HAP-1 (cell line): ENCODE measurements at regions not wholly inside any gene's neighbourhood (a gene's known extent, or its start where the extent isn't known, plus 50 kb on each side); places are given as distances from the start of the nearest gene placed in this dataset.

Experiments used
- DNase-seq, 2 experiments: peaks; one replicate each; pipeline ENCODE4 v3.0.0-alpha.2; 2016 to 2020; ENCODE audit warnings: low spot score in 2 of 2
- H3K27me3 ChIP-seq: fragments of 250-450 bp; sonication (Bioruptor Pico); 2 replicates; pipeline ENCODE4 v1.5.1; 2020; ENCODE audit warnings: low read depth, mild to moderate bottlenecking, moderate library complexity
- H3K36me3 ChIP-seq: fragments of 250-450 bp; sonication (Bioruptor Pico); replicated peaks from 2 replicates; pipeline ENCODE4 v1.5.1; 2020; ENCODE audit warnings: mild to moderate bottlenecking
- H3K4me1 ChIP-seq: fragments of 250-450 bp; sonication (Bioruptor Pico); 2 replicates; pipeline ENCODE4 v1.5.1; 2020; ENCODE audit warnings: mild to moderate bottlenecking
- H3K4me3 ChIP-seq: fragments of 250-450 bp; sonication (Bioruptor Pico); 2 replicates; pipeline ENCODE4 v1.5.1; 2020; ENCODE audit warnings: mild to moderate bottlenecking, moderate library complexity
- H3K9me3 ChIP-seq: fragments of 250-450 bp; sonication (Bioruptor Pico); 2 replicates; pipeline ENCODE4 v1.5.1; 2020; ENCODE audit warnings: mild to moderate bottlenecking, moderate library complexity
- in situ Hi-C: fragments of 300-500 bp; cut with MboI; formaldehyde crosslinking; loops from 3 replicates; pipeline ENCODE4 v1.14.3; 2020; ENCODE audit warnings: low sequenced_read_pairs, inconsistent platforms, mixed read lengths

DNA sequence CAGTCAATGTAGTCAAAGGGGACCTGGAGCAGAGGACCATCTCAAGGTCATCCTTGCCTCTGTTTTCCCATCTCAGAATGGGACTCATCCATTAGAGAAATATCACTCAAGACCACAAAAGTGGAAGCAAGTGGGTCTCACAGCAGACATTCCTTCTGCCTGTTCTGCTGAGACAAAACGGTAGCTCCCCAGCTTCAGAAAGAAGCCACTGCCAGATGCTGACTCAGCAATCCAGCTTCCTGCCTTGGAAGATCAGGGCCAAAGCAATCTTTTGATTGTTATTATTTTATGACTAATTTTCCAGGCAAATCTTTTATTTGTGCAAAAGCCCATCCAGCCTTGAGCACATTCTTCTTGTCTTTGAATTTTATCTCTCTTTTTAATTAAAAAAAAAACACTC is 86.8 kb downstream of the CCT6B start:
- Histone ChIP-seq H3K4me1 (no peaks in the 10 kb centered on the region), H3K27me3 (no peaks in the 10 kb centered on the region), H3K36me3 (no peaks in the 10 kb centered on the region), H3K4me3 (no peak overlapping the region), H3K9me3 (no peaks in the 10 kb centered on the region)
- DNase-seq = no peak
- in situ Hi-C loops = no loop called here

DNA sequence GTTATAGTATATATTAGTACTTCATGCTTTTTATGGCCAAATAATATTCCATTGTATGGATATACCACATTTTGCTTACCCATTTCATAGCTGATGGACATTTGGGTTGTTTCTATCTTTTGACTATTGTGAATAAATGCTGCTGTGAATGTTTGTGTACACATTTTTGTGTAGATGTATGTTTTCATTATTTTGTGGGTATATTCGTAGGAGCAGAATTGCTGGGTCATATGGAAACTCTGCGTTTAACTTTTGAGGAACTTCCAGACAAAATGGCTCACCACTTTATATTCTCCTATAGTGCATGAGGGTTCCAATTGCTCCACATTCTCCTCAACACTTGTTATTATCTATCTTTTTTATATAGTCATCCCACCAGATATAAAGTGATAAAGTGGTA is 88.6 kb downstream of the CCT6B start:
- DNase-seq = no peak
- Histone ChIP-seq H3K4me1 (no peaks in the 10 kb centered on the region), H3K9me3 (no peaks in the 10 kb centered on the region), H3K27me3 (0 out of 2 replicates have a peak, but pooled peaks cover 2% of the 10 kb centered on the region), H3K36me3 (no peaks in the 10 kb centered on the region), H3K4me3 (no peak overlapping the region)
- in situ Hi-C loops = no loop called here

DNA sequence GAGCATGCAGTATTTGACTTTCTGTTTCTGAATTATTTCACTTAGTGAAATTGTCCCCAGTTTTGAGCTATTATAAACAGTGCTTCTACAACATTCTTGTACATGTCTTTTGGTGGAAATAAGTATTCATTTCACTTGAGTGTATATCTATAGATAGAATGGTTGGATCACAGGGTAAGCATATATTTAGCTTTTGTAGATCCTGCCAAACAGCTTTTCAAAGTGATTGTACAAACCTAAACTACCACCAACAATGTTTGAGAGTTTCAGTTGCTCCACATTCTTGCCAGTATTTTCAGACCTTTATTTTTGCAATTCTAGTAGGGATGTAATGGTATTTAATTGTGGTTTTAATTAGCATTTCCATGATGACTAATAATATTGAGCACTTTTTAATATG is 91.6 kb downstream of the CCT6B start:
- in situ Hi-C loops = no loop called here
- Histone ChIP-seq H3K27me3 (0 out of 2 replicates have a peak, but pooled peaks cover 2% of the 10 kb centered on the region), H3K4me1 (no peaks in the 10 kb centered on the region), H3K36me3 (no peaks in the 10 kb centered on the region), H3K4me3 (no peak overlapping the region), H3K9me3 (no peaks in the 10 kb centered on the region)
- no peak for DNase-seq

DNA sequence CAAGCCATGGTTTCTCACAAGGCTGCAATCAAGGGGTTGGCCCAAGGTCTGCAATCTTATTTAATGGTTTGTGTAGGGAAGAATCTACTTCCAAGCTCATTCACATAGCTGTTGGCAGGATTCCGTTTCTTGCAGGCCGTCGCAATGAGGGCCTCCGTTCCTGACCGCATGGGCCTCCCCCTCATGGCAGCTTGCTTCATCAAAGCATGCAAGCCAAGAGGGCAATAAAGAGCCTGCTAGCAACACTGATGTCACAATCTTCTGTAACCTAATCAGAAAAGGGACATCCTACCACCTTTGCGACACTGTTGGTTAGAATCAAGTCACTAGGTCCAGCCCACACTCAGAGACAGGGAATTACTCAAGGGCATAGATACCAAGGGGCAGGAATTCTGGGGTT is 95.5 kb downstream of the CCT6B start:
- in situ Hi-C loops = no loop called here
- DNase-seq = no peak
- Histone ChIP-seq H3K27me3 (0 out of 2 replicates have a peak, but pooled peaks cover 2% of the 10 kb centered on the region), H3K9me3 (no peaks in the 10 kb centered on the region), H3K36me3 (no peaks in the 10 kb centered on the region), H3K4me1 (no peaks in the 10 kb centered on the region), H3K4me3 (no peak overlapping the region)

DNA sequence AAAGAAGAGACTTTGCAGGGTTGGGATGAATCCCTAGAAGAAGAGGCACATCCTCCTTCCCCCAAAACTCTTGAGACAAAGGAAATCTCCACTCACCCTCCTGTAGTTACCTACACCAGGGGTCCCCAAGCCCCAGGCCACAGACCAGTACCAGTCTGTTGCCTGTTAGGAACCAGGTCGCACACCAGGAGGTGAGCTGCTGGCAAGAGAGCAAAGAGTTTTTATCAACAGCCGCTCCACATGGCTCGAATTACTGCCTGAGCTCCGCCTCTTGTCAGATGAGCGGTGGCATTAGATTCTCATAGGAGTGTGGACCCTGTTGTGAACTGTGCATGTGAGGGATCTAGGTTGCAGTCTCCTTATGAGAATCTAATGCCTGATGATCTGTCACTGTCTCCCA is 98.9 kb downstream of the CCT6B start:
- in situ Hi-C loops = no loop called here
- H3K9me3 ChIP-seq = no peaks in the 10 kb centered on the region
- no peaks in the 10 kb centered on the region for H3K36me3 ChIP-seq
- H3K27me3 ChIP-seq = no peaks in the 10 kb centered on the region
- no peak overlapping the region for H3K4me3 ChIP-seq
- no peaks in the 10 kb centered on the region for H3K4me1 ChIP-seq
- DNase-seq = no peak

DNA sequence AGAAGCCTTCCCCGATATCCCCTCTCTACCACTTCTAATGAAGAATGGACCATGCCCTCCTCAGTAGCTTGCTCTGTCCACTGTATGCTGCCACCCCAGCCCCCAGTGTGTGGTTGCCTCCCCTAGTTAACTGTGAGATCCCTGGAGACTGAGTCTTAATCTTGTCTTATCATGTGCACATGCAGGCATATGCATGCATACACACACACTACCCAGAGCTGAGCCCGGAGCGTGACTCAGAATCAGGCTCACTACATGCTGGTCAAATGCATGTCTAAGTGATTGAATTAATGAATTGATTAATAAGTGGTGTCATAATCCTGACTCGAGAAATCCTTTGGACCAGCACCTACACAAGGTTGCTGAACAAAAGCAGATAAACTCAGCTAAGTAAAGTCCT is 99.4 kb downstream of the CCT6B start:
- Histone ChIP-seq H3K27me3 (no peaks in the 10 kb centered on the region), H3K36me3 (no peaks in the 10 kb centered on the region), H3K4me1 (no peaks in the 10 kb centered on the region), H3K9me3 (no peaks in the 10 kb centered on the region), H3K4me3 (no peak overlapping the region)
- DNase-seq = no peak
- in situ Hi-C loops = no loop called here

DNA sequence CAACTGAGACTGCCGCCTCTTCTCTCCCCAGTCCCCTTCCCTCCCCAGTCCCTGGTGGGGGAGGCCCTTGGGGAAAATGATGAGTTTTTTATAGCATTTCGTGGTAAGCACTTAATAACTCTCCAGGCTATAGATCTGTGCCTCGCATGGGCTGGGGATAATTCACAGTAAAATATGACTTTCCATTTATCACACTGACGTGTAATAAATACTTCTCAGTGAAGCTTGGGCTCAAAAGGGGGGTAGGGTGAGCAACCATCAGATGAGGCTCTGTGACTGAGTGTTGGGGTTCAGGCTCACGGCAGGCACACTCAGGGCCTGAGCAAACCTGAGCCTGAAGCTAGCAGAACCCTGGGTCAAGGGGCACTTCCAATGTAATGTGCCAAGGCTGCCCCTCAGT is 101.6 kb downstream of the CCT6B start:
- no peaks in the 10 kb centered on the region for H3K4me1 ChIP-seq
- no peaks in the 10 kb centered on the region for H3K9me3 ChIP-seq
- in situ Hi-C loops = no loop called here
- DNase-seq = no peak
- no peak overlapping the region for H3K4me3 ChIP-seq
- H3K27me3 ChIP-seq = no peaks in the 10 kb centered on the region
- no peaks in the 10 kb centered on the region for H3K36me3 ChIP-seq

DNA sequence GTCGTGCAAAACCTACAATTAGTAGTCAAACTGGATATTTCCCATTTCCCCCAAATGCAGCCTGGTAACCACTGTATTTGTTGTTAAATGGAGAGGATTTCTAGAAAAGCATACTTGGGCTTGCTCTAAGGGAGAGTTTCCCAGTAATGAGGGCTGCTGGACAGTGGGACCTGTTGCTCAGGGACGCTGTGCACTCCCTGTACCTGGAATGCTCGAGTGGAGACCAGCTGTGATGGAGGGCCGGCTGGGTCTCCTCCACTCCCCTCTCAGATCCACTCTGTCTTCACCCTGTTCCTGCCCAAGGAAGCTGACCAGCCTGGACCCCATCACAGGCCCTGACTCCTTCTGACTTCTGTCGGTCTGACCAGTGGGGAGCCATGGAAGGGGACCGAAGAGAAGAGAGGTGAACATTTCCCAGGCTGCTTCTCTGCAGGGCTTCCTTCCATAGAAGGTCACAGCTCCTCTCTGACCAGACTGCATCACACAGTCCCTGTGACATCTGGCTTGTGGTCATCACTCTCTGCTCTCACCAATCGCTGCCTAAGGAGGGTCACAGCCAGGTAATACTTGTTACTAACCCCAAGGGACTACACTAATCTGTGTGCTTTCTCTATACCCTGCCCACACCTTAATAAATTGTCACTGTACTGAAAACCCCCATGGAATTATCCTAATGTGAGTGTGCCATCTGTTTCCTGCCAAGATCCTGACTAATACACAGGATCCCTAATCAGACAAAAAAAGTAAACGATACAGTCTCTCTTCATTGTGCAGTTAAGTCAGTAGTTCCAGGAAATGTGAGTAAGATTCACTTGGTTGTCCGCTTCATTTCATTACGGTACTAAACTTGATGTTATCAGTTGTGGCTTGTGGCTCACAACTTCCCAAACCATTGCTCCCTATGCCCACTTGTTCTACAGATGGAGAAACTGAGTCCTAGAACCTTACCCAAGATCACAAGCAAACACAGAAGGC is 102.4 kb downstream of the CCT6B start:
- in situ Hi-C loops = no loop called here
- no peaks in the 10 kb centered on the region for H3K36me3 ChIP-seq
- no peaks in the 10 kb centered on the region for H3K9me3 ChIP-seq
- H3K4me1 ChIP-seq = no peaks in the 10 kb centered on the region
- H3K4me3 ChIP-seq = no peak overlapping the region
- no peaks in the 10 kb centered on the region for H3K27me3 ChIP-seq
- no peak for DNase-seq

DNA sequence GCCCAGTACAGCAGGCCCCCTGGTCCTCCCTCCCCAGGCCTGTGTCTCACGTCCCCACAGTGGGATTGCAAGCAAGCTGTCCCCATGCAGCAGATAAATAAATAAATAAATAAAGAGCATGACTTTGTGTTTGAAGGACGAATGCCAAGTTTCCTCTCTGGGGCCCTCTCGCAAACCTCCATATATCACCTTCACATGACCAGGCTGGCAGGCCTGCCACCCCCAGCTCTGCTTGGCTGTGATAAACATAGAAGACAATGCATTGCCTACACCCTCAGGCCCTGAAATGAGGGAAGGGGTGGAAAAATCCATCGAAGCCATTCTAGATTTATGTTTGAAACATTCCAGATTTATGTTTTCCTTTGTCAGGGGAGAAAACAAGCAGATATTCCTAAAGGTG is 107.3 kb downstream of the CCT6B start:
- Histone ChIP-seq H3K4me3 (no peak overlapping the region), H3K4me1 (no peaks in the 10 kb centered on the region), H3K27me3 (no peaks in the 10 kb centered on the region), H3K36me3 (no peaks in the 10 kb centered on the region), H3K9me3 (no peaks in the 10 kb centered on the region)
- in situ Hi-C loops = no loop called here
- DNase-seq = no peak

DNA sequence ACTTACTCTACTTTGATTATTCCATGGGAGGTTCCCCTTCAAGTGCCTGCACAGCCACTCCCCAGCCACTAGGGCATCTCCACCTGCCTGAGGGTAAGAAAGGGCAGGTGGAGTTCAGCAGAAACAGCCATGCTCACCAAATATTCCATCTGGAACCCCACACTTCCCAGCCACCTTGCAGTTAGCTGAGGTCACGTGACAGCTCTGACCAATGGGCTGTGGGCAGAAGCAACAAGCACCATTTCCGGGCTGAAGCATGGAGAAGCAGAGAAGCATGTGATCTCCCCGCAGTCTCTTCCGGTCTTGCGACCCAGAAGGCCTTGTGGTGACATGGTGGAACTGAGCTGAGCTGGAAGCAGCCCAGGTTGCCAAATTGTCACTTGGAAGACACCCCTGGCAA is 108.6 kb downstream of the CCT6B start:
- Histone ChIP-seq H3K4me1 (no peaks in the 10 kb centered on the region), H3K4me3 (no peak overlapping the region), H3K36me3 (no peaks in the 10 kb centered on the region), H3K27me3 (no peaks in the 10 kb centered on the region; the same call in 1 of the 2 replicates), H3K9me3 (no peaks in the 10 kb centered on the region)
- in situ Hi-C loops = no loop called here
- peak in 1 of 2 experiments; percentile 34 for DNase-seq

DNA sequence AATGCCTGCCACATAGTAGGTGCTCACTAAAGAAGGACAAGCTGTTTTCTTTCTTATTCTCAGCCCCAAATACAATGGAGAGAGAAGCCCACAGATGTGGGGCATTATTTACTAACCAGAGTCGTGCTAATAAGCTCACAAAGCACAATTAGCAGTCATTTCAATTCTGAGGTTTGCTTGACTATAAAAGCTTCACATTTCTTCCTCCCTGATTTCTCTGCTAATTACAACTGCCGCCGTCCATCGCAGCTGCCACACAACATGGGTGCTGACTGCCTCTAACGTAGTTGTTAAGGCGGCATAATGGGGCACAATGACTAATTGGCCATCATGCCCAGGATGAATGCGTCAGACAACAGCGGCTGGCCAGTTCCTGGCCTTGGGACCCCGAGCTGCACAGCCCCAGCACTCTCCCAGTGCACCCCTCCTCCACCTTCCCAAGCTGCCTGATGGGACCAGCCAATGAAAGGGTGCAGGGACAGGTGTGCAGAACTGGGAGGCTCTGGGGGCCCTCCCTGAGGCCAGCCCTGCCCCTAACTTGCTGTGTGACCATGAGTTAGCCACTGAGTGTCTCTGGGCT is 109.2 kb downstream of the CCT6B start:
- no peak for DNase-seq
- no peaks in the 10 kb centered on the region; the same call in 1 of the 2 replicates for H3K27me3 ChIP-seq
- no peaks in the 10 kb centered on the region for H3K4me1 ChIP-seq
- H3K4me3 ChIP-seq = no peak overlapping the region
- H3K36me3 ChIP-seq = no peaks in the 10 kb centered on the region
- no peaks in the 10 kb centered on the region for H3K9me3 ChIP-seq
- in situ Hi-C loops = no loop called here

DNA sequence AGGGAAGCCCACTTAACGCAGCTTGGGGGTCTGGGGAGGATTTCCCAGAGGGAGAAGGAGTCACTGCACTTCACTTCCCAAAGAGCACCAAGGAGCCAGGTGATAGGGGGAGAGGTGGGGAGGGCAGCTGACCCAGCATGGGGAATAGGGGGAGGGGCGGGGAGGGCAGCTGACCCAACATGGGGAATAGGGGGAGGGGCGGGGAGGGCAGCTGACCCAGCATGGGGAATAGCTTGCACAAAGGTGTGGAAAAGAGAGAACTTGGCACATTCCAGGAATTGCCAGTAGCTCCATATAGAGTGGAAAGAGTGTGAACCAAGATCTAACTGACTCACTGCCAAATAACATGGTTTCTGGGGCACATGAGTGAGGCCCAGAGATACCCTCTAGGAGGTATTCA is 110.3 kb downstream of the CCT6B start:
- H3K4me1 ChIP-seq = no peaks in the 10 kb centered on the region
- H3K4me3 ChIP-seq = no peak overlapping the region
- H3K9me3 ChIP-seq = no peaks in the 10 kb centered on the region
- no peaks in the 10 kb centered on the region for H3K36me3 ChIP-seq
- in situ Hi-C loops = no loop called here
- H3K27me3 ChIP-seq = no peaks in the 10 kb centered on the region; the same call in 1 of the 2 replicates
- no peak for DNase-seq

DNA sequence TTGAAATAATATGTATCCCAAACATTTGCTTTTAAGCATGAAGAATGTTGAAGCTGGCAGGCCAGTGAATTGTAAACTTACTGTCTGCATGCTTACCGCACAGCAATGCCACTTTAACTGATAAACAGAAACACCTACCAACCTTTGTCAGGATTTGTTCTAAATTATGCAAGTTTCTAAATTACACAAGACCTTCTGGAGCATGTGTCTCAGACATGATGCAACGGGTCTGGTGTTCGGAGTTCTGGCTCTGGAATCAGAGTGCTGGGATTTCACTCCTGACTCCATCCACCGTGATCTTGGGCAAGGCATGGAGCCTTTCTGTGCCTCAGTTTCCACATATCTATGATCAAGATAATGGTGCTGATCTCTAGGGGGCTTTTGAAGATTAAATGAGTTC is 111.2 kb downstream of the CCT6B start:
- no peaks in the 10 kb centered on the region for H3K4me1 ChIP-seq
- in situ Hi-C loops = no loop called here
- no peaks in the 10 kb centered on the region; the same call in 1 of the 2 replicates for H3K27me3 ChIP-seq
- no peak overlapping the region for H3K4me3 ChIP-seq
- no peaks in the 10 kb centered on the region for H3K9me3 ChIP-seq
- no peaks in the 10 kb centered on the region for H3K36me3 ChIP-seq
- no peak for DNase-seq

DNA sequence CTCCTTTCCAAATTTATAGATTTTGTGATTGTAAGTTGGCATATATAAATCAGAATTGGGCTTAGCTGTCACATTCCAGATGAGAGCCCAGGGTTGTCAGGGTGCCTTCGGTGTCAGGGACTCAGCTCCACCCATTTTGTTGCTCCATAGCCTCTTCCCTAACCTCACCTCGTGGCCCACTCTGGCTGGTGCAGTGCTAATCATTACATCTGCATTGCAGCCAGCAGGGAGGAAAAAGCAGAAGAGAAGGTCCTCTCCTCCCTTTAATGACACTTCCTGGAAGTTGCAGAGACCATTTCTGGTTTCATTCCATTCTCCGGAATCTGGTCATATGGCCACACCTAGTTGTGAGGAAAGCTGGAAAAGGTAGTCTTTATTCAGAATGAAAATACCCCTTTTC is 113.3 kb downstream of the CCT6B start:
- no peak for DNase-seq

More for the DNA sequence above, 113.3 kb downstream of the CCT6B start:
- Histone ChIP-seq H3K9me3 (no peaks in the 10 kb centered on the region), H3K27me3 (no peaks in the 10 kb centered on the region; the same call in 1 of the 2 replicates), H3K36me3 (no peaks in the 10 kb centered on the region), H3K4me1 (no peaks in the 10 kb centered on the region), H3K4me3 (no peak overlapping the region)
- in situ Hi-C loops = no loop called here
